ENCODE measurements at regions not wholly inside any gene's neighbourhood (a gene's known extent, or its start where the extent isn't known, plus 50 kb on each side); places are given as distances from the start of the nearest gene placed in this dataset.

DNA sequence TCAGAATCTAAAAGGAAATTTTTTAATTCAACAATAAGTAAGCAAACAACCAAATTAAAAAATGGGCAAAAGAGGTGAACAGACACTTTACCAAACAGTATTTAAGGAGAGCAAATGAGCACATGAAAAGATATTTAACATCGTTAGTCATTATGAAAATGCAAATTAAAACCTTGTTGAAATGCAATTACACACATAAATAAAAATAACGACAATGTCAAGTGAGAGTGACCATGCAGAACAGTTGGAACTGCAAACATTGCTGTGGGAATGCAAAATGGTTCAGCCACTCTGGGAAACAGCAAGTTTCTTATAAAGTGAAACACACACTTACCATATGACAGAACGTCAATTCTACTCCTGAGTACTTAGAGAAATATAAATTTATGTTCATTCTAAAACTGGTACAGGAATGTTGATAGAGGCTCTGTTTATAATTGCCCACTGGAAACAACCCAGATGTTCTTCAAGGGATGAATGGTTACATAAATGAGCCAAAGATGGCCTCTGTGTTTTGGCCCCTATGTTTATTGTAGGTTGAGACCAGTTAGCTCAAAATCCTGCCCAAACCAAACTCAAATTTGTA lies 678.1 kb downstream of the UQCRFS1 start:
- TF ChIP-seq, protein P1, sequence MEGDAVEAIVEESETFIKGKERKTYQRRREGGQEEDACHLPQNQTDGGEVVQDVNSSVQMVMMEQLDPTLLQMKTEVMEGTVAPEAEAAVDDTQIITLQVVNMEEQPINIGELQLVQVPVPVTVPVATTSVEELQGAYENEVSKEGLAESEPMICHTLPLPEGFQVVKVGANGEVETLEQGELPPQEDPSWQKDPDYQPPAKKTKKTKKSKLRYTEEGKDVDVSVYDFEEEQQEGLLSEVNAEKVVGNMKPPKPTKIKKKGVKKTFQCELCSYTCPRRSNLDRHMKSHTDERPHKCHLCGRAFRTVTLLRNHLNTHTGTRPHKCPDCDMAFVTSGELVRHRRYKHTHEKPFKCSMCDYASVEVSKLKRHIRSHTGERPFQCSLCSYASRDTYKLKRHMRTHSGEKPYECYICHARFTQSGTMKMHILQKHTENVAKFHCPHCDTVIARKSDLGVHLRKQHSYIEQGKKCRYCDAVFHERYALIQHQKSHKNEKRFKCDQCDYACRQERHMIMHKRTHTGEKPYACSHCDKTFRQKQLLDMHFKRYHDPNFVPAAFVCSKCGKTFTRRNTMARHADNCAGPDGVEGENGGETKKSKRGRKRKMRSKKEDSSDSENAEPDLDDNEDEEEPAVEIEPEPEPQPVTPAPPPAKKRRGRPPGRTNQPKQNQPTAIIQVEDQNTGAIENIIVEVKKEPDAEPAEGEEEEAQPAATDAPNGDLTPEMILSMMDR (conservative IDR thresholded peaks at IDR 0.05 in 1 of 2, IDR thresholded peaks at IDR 0.05 in 1 of 2; ENCODE audit: extremely low read depth in 1 of 2, insufficient read depth in 1 of 2, low read depth in 1 of 2, low read length in 2 of 2), result no peak
- TF ChIP-seq EZH2 (IDR thresholded peaks at IDR 0.05; ENCODE audit: borderline replicate concordance, low read length), result no peak

Measured in mammary epithelial cell (primary cell).